CD14-positive monocyte (primary cell): ENCODE measurements at regions not wholly inside any gene's neighbourhood (a gene's known extent, or its start where the extent isn't known, plus 50 kb on each side); places are given as distances from the start of the nearest gene placed in this dataset.

Source experiments
- DNase-seq, 3 donors: peaks; one replicate each; pipeline ENCODE4 v3.0.0-alpha.2; 2011 to 2022
- H2AFZ ChIP-seq: 2 replicates; pipeline ENCODE4 v1.6.0; 2012; ENCODE audit warnings: mild to moderate bottlenecking, low read depth, low read length, inconsistent platforms; ENCODE audit not compliant: insufficient read depth, poor library complexity, severe bottlenecking
- H3K27ac ChIP-seq, 2 donors: 1 replicate in 1 of 2; 2 replicates in 1 of 2; pipeline ENCODE4 v1.5.1; 2012 to 2013; ENCODE audit warnings: low read length in 2 of 2, control low read depth in 1 of 2, inconsistent platforms in 1 of 2, low read depth in 1 of 2, mild to moderate bottlenecking in 1 of 2
- H3K27me3 ChIP-seq, 2 donors: one replicate each; pipeline versions ENCODE4 v1.6.0 to v1.6.1; 2011 to 2013; ENCODE audit warnings: low read length in 2 of 2; ENCODE audit not compliant: control insufficient read depth in 2 of 2, insufficient read depth in 2 of 2
- H3K36me3 ChIP-seq, 2 donors: replicated peaks in 1 of 2; 1 replicate in 1 of 2; 2 replicates in 1 of 2; pipeline versions ENCODE4 v1.5.1 to v1.6.1; 2012 to 2013; ENCODE audit warnings: low read length in 2 of 2, control low read depth in 1 of 2, inconsistent platforms in 1 of 2, mild to moderate bottlenecking in 1 of 2; ENCODE audit not compliant: insufficient read depth in 2 of 2, control insufficient read depth in 1 of 2
- H3K4me1 ChIP-seq, 2 donors: 1 replicate in 1 of 2; 2 replicates in 1 of 2; pipeline versions ENCODE4 v1.5.1 to v1.6.1; 2012 to 2013; ENCODE audit warnings: low read length in 2 of 2, control low read depth in 1 of 2, inconsistent platforms in 1 of 2, mild to moderate bottlenecking in 1 of 2, moderate library complexity in 1 of 2; ENCODE audit not compliant: insufficient read depth in 2 of 2, control insufficient read depth in 1 of 2
- H3K4me2 ChIP-seq: replicated peaks from 2 replicates; pipeline ENCODE3; 2012; ENCODE audit warnings: low read length, moderate library complexity, mild to moderate bottlenecking; ENCODE audit not compliant: poor library complexity, severe bottlenecking; ENCODE audit errors: extremely low read depth
- H3K4me3 ChIP-seq, 3 experiments: fragments of 200-600 bp in 1 of 3; sonication (generic) in 1 of 3; replicated peaks in 1 of 3; 1 replicate in 2 of 3; 2 replicates in 1 of 3; pipeline ENCODE4 v1.5.1; 2011 to 2013; ENCODE audit warnings: low read length in 3 of 3, mild to moderate bottlenecking in 3 of 3, control low read depth in 2 of 3, low read depth in 2 of 3, inconsistent platforms in 1 of 3, moderate library complexity in 1 of 3
- H3K79me2 ChIP-seq: 2 replicates; pipeline ENCODE4 v1.6.0; 2012; ENCODE audit warnings: mild to moderate bottlenecking, control low read depth, inconsistent platforms, low read length, moderate library complexity; ENCODE audit not compliant: insufficient read depth
- H3K9ac ChIP-seq: 2 replicates; pipeline ENCODE4 v1.6.0; 2017; ENCODE audit warnings: low read length, mild to moderate bottlenecking; ENCODE audit not compliant: insufficient read depth, poor library complexity, severe bottlenecking
- H3K9me3 ChIP-seq, 2 donors: replicated peaks in 1 of 2; 1 replicate in 1 of 2; 2 replicates in 1 of 2; pipeline versions ENCODE4 v1.5.1 to v1.6.1; 2012 to 2013; ENCODE audit warnings: low read length in 2 of 2, control low read depth in 1 of 2; ENCODE audit not compliant: control insufficient read depth in 1 of 2, insufficient read depth in 1 of 2
- H4K20me1 ChIP-seq: 2 replicates; pipeline ENCODE4 v1.6.0; 2012; ENCODE audit warnings: mild to moderate bottlenecking, low read length, control low read depth, moderate library complexity; ENCODE audit not compliant: insufficient read depth
- H3K27ac Mint-ChIP-seq, 7 donors: one replicate each; pipeline ENCODE4 v1.8.0; 2020; ENCODE audit warnings: mild to moderate bottlenecking in 7 of 7, mixed read lengths in 7 of 7, moderate library complexity in 6 of 7, inconsistent platforms in 2 of 7
- H3K27me3 Mint-ChIP-seq, 3 donors: one replicate each; pipeline ENCODE4 v1.8.0; 2021 to 2022; ENCODE audit warnings: low read depth in 3 of 3, mild to moderate bottlenecking in 3 of 3, mixed read lengths in 3 of 3, moderate library complexity in 3 of 3, inconsistent platforms in 1 of 3
- H3K36me3 Mint-ChIP-seq, 2 donors: one replicate each; pipeline ENCODE4 v1.8.0; 2020; ENCODE audit warnings: mixed read lengths in 2 of 2, inconsistent platforms in 1 of 2, mild to moderate bottlenecking in 1 of 2
- H3K4me1 Mint-ChIP-seq: one replicate; pipeline ENCODE4 v1.8.0; 2020; ENCODE audit warnings: mild to moderate bottlenecking, mixed read lengths
- H3K4me3 Mint-ChIP-seq, 2 donors: one replicate each; pipeline ENCODE4 v1.8.0; 2020; ENCODE audit warnings: mild to moderate bottlenecking in 2 of 2, mixed read lengths in 2 of 2, moderate library complexity in 1 of 2
- H3K9me3 Mint-ChIP-seq, 7 donors: one replicate each; pipeline ENCODE4 v1.8.0; 2020 to 2022; ENCODE audit warnings: mixed read lengths in 7 of 7, mild to moderate bottlenecking in 6 of 7, moderate library complexity in 6 of 7, inconsistent platforms in 2 of 7
- CTCF ChIP-seq: fragments of 200-600 bp; IDR thresholded peaks from one replicate; pipeline ENCODE4 v1.8.0; 2022; ENCODE audit warnings: antibody characterized with exemption, mild to moderate bottlenecking
- WGBS: methylation state at CpG from one replicate; pipeline ENCODE4 v1.1.5; 2013; ENCODE audit warnings: missing lambda C conversion rate; ENCODE audit not compliant: insufficient coverage; 5-methylcytosine and 5-hydroxymethylcytosine counted together
- intact Hi-C, 2 donors: fragments of 100-400 bp; cut with micrococcal nuclease; formaldehyde crosslinking; loops; one replicate each; pipeline versions ENCODE4 v1.15.0 to v1.15.1; 2023

- no peak overlapping the region for H3K27ac Mint-ChIP-seq
- H3K36me3 ChIP-seq: no peaks in the 10 kb centered on the region
These were observed 53.3 kb upstream of the FAM180A start for GRCh38 chr7:135801877-135802276.

GRCh38 chr7:135801045-135801693, 52.6 kb upstream of the FAM180A start:
- Mint-ChIP-seq H3K27me3 (peaks cover 4% of the 10 kb centered on the region in 3 donors), H3K4me3 (peak overlapping the region in 1 of 2 donors; percentile 36), H3K36me3 (no peaks in the 10 kb centered on the region), H3K9me3 (no peaks in the 10 kb centered on the region), H3K4me1 (peaks cover 2% of the 10 kb centered on the region), H3K27ac (peak overlapping the region in 1 of 7 donors; percentile 16)
- Histone ChIP-seq H3K27me3 (no peaks in the 10 kb centered on the region), H3K4me3 (no peak overlapping the region), H3K36me3 (no peaks in the 10 kb centered on the region), H3K4me1 (no peaks in the 10 kb centered on the region), H3K4me2 (no peak overlapping the region), H3K79me2 (no peaks in the 10 kb centered on the region), H3K9ac (no peak overlapping the region), H4K20me1 (no peaks in the 10 kb centered on the region), H3K9me3 (no peaks in the 10 kb centered on the region), H3K27ac (no peak overlapping the region), H2AFZ (no peak overlapping the region)
- DNase-seq: peak; percentile 24 to 58 (median 45)
- TF ChIP-seq CTCF: peak; percentile 76
- 56% methylated on average over 11 of the region's 16 CpGs for WGBS
- intact Hi-C loops: loop anchor here in 1 of 2 donors (1.0 kb wide), 1 partner anchor 208 kb away; no protein-coding TSS in a partner anchor

More at GRCh38 chr7:135801877-135802276, 53.3 kb upstream of the FAM180A start:
- H3K9me3 Mint-ChIP-seq: no peaks in the 10 kb centered on the region
- no peaks in the 10 kb centered on the region for H3K9me3 ChIP-seq
- no peaks in the 10 kb centered on the region for H3K79me2 ChIP-seq
- no peaks in the 10 kb centered on the region for H3K4me1 ChIP-seq
- H4K20me1 ChIP-seq: no peaks in the 10 kb centered on the region
- H3K27me3 Mint-ChIP-seq: peaks cover 4% of the 10 kb centered on the region in 3 donors
- no peaks in the 10 kb centered on the region for H3K36me3 Mint-ChIP-seq
- H3K4me3 Mint-ChIP-seq: no peak overlapping the region
- no peaks in the 10 kb centered on the region for H3K27me3 ChIP-seq
- no peak overlapping the region for H2AFZ ChIP-seq
- no peak overlapping the region for H3K4me3 ChIP-seq
- no peak for TF ChIP-seq CTCF
- intact Hi-C loops: loop anchor here (1.0 to 2.0 kb wide), 2 partner anchors 207 kb away; no protein-coding TSS in a partner anchor
- peaks cover 2% of the 10 kb centered on the region for H3K4me1 Mint-ChIP-seq
- H3K9ac ChIP-seq: no peak overlapping the region
- no peak overlapping the region for H3K27ac ChIP-seq
- WGBS: 82% methylated on average over 5 of the region's 6 CpGs
- no peak for DNase-seq
- no peak overlapping the region for H3K4me2 ChIP-seq
